ENCODE measurements at regions not wholly inside any gene's neighbourhood (a gene's known extent, or its start where the extent isn't known, plus 50 kb on each side); places are given as distances from the start of the nearest gene placed in this dataset.

DNA sequence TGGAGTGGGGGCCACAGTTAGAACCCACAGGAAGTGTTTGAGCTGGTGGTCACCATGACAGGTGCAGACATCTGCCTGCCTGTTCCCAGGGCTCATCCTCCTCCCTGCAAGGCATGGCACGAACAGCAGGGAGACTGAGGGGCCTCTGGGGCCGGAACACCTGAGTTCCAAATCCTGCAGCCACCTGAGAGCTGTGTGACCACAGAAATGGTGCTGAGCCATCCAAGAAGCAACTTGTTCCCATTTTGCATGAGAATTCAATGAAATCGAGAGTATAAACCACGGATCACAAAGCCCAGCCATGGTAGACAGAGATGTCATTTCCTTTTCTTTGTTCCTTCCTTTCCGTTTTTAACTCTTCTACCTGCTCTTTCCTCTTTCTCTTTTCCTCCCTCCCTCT lies 268.6 kb downstream of the FOXA2 start:
- TF ChIP-seq CTCF (IDR thresholded peaks at IDR 0.05; ENCODE audit: insufficient read depth, low read length) (no peak), POLR2AphosphoS5 (IDR thresholded peaks at IDR 0.05; ENCODE audit: low read depth) (no peak), REST (IDR thresholded peaks at IDR 0.05; ENCODE audit: insufficient replicate concordance, low read depth) (no peak)

Data from HL-60 (cell line).